ENCODE measurements at regions not wholly inside any gene's neighbourhood (a gene's known extent, or its start where the extent isn't known, plus 50 kb on each side); places are given as distances from the start of the nearest gene placed in this dataset.

- no peak overlapping the region for H3K9ac ChIP-seq (ENCODE audit: insufficient read depth in 1 of 2, low read depth in 2 of 2, low read length in 2 of 2)
- in situ Hi-C loops (cut with MboI) (no loop called here), intact Hi-C loops (cut with micrococcal nuclease) (no loop called here)
- ChIA-PET CTCF (ENCODE audit: low intra/inter-chr PET ratio) (no interaction called here), POLR2A (interaction anchor here (1.1 to 1.3 kb wide), 2 partner anchors 18 to 64 kb away, joined by 3 to 4 read pairs; no protein-coding TSS in a partner anchor)
- H3K36me3 ChIP-seq (ENCODE audit: control insufficient read depth, insufficient read depth, low read length), result no peaks in the 10 kb centered on the region
- H3K4me2 ChIP-seq (ENCODE audit: insufficient read depth, low read length), result no peak overlapping the region
- no peaks in the 10 kb centered on the region for H3K9me3 ChIP-seq (replicated peaks; ENCODE audit: control insufficient read depth, insufficient read depth, low read depth, low read length)
- BruUV-seq (replicated peaks), result no TSS peak
- DNase-seq (ENCODE audit: extremely low read depth in 1 of 4, low spot score in 3 of 4), result no peak
- H3K4me3 ChIP-seq, result no peak overlapping the region
- no peaks in the 10 kb centered on the region for H4K20me1 ChIP-seq (replicated peaks; ENCODE audit: control insufficient read depth, insufficient read depth, low read length)
- 0% methylated on average over 4 of the region's 4 CpGs for WGBS (ENCODE audit: insufficient coverage, low coverage, missing lambda C conversion rate)
- ATAC-seq, result no peak
- H3K9me1 ChIP-seq (ENCODE audit: control insufficient read depth, insufficient read depth, low read length), result no peaks in the 10 kb centered on the region
- no peak overlapping the region for H2AFZ ChIP-seq (ENCODE audit: low read depth, low read length)
- no peak overlapping the region for H3K27ac ChIP-seq (ENCODE audit: extremely low read depth, low read depth, low read length)
- no peak for FAIRE-seq
- H3K4me1 ChIP-seq (replicated peaks in 1 of 2; ENCODE audit: control insufficient read depth in 2 of 2, insufficient read depth in 2 of 2, low read length in 2 of 2), result no peaks in the 10 kb centered on the region
- H3K79me2 ChIP-seq (ENCODE audit: control insufficient read depth, insufficient read depth, low read length), result no peaks in the 10 kb centered on the region
- peaks cover 2 to 18% of the 10 kb centered on the region in 2 experiments; a peak in 3 of 5 replicates for H3K27me3 ChIP-seq (ENCODE audit: control insufficient read depth in 2 of 2, insufficient read depth in 2 of 2, low read length in 2 of 2)
- TF ChIP-seq PTBP1 (IDR thresholded peaks at IDR 0.05; ENCODE audit: low read depth, low read length) (no peak), RBM17 (IDR thresholded peaks at IDR 0.05; ENCODE audit: borderline replicate concordance, low read depth, low read length) (no peak), SP1 (CRISPR knock-in tag; IDR thresholded peaks at IDR 0.05) (no peak), FOXJ2 (tag; IDR thresholded peaks at IDR 0.05) (no peak), IRF2 (CRISPR knock-in tag; IDR thresholded peaks at IDR 0.05) (no peak), ZNF146 (CRISPR knock-in tag; IDR thresholded peaks at IDR 0.05; ENCODE audit: unreplicated experiment) (no peak), E2F6 (IDR thresholded peaks at IDR 0.05; ENCODE audit: borderline replicate concordance in 1 of 2, extremely low read depth in 1 of 2, insufficient read depth in 1 of 2, insufficient read length in 1 of 2, low read depth in 1 of 2, low read length in 1 of 2, poor library complexity in 1 of 2, severe bottlenecking in 1 of 2) (no peak), SETDB1 (IDR thresholded peaks at IDR 0.05; ENCODE audit: low read length) (no peak), CCNT2 (IDR thresholded peaks at IDR 0.05; ENCODE audit: borderline replicate concordance, extremely low read depth, insufficient read length, low read depth, low read length) (no peak)
- TF ChIP-seq, protein P1, sequence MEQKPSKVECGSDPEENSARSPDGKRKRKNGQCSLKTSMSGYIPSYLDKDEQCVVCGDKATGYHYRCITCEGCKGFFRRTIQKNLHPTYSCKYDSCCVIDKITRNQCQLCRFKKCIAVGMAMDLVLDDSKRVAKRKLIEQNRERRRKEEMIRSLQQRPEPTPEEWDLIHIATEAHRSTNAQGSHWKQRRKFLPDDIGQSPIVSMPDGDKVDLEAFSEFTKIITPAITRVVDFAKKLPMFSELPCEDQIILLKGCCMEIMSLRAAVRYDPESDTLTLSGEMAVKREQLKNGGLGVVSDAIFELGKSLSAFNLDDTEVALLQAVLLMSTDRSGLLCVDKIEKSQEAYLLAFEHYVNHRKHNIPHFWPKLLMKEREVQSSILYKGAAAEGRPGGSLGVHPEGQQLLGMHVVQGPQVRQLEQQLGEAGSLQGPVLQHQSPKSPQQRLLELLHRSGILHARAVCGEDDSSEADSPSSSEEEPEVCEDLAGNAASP (IDR thresholded peaks at IDR 0.05), result no peak
- TF ChIP-seq, protein P2, sequence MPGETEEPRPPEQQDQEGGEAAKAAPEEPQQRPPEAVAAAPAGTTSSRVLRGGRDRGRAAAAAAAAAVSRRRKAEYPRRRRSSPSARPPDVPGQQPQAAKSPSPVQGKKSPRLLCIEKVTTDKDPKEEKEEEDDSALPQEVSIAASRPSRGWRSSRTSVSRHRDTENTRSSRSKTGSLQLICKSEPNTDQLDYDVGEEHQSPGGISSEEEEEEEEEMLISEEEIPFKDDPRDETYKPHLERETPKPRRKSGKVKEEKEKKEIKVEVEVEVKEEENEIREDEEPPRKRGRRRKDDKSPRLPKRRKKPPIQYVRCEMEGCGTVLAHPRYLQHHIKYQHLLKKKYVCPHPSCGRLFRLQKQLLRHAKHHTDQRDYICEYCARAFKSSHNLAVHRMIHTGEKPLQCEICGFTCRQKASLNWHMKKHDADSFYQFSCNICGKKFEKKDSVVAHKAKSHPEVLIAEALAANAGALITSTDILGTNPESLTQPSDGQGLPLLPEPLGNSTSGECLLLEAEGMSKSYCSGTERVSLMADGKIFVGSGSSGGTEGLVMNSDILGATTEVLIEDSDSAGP (CRISPR knock-in tag; IDR thresholded peaks at IDR 0.05), result no peak
Observed at GRCh38 chr17:51398687-51399086, 138.3 kb downstream of the UTP18 start.
